Ovary (tissue), 7 donors: ENCODE measurements at regions not wholly inside any gene's neighbourhood (a gene's known extent, or its start where the extent isn't known, plus 50 kb on each side); places are given as distances from the start of the nearest gene placed in this dataset.

Source experiments
- DNase-seq, 5 donors: peaks; one replicate each; pipeline ENCODE4 v3.0.0-alpha.2; 2019 to 2020
- H3K27ac ChIP-seq, 2 donors: fragments of 200-600 bp; one replicate each; pipeline versions ENCODE4 v1.5.1 to v1.8.0; 2019 to 2022
- H3K27me3 ChIP-seq: fragments of 200-600 bp; one replicate; pipeline ENCODE4 v1.8.0; 2022
- H3K36me3 ChIP-seq: fragments of 200-600 bp; sonication (generic); one replicate; pipeline ENCODE4 v1.5.1; 2019
- H3K4me1 ChIP-seq: one replicate; pipeline ENCODE4 v1.8.1; 2013; ENCODE audit warnings: mild to moderate bottlenecking, moderate library complexity; ENCODE audit not compliant: insufficient read depth
- H3K4me3 ChIP-seq: fragments of 200-600 bp; sonication (generic); one replicate; pipeline ENCODE4 v1.5.1; 2017
- H3K9me3 ChIP-seq, 2 donors: fragments of 200-600 bp in 1 of 2; sonication (generic) in 1 of 2; one replicate each; pipeline versions ENCODE4 v1.5.1 to v1.8.1; 2013 to 2019; ENCODE audit warnings: mild to moderate bottlenecking in 1 of 2, moderate library complexity in 1 of 2
- CTCF ChIP-seq, 3 donors: fragments of 450-650 bp in 2 of 3; fragments of 200-600 bp in 1 of 3; IDR thresholded peaks; one replicate each; pipeline versions ENCODE4 v1.5.1 to v1.8.0; 2016 to 2022; ENCODE audit warnings: antibody characterized with exemption in 3 of 3, mild to moderate bottlenecking in 1 of 3
- EP300 ChIP-seq: sonication (generic); formaldehyde crosslinking; IDR thresholded peaks from one replicate; pipeline ENCODE4 v1.6.1; 2017; ENCODE audit warnings: antibody characterized with exemption
- POLR2A ChIP-seq: fragments of 450-650 bp; IDR thresholded peaks from one replicate; pipeline ENCODE4 v1.6.1; 2017; ENCODE audit warnings: antibody characterized with exemption, mild to moderate bottlenecking, moderate library complexity
- WGBS, 3 donors: extraction: QIAGEN DNeasy Blood & Tissue Kit in 1 of 3; methylation state at CpG; one replicate each; pipeline versions ENCODE4 v1.1.5 to v1.1.7; 2013 to 2017; 5-methylcytosine and 5-hydroxymethylcytosine counted together
- intact Hi-C, 4 donors: fragments of 100-400 bp; cut with DNase I; formaldehyde crosslinking; loops; one replicate each; pipeline versions ENCODE4 v1.11.0 to v1.15.1; 2022 to 2023
- donor health status: DM: no; HTN: no; CAD: no; lungs with moderate emphysema.
- donor health status: DM: no; HTN: no; CAD: no.
- donor health status: Bipolar disorder and iron deficiency.
- donor health status: DM: no; HTN: no; CAD: no.
- donor health status: DM: yes; HTN: yes; CAD: no.

GRCh38 chr1:201619513-201619912 lies 80.6 kb downstream of the NAV1 start:
- Histone ChIP-seq H3K4me1 (no peaks in the 10 kb centered on the region), H3K27ac (no peak overlapping the region), H3K36me3 (no peaks in the 10 kb centered on the region), H3K4me3 (no peak overlapping the region), H3K9me3 (no peaks in the 10 kb centered on the region), H3K27me3 (no peaks in the 10 kb centered on the region)
- no peak for TF ChIP-seq EP300
- TF ChIP-seq POLR2A = no peak
- no peak for TF ChIP-seq CTCF (IDR thresholded peaks at IDR 0.05)
- no peak for DNase-seq
- 98 to 100% (median 100%) methylated on average over 1 of the region's 1 CpG for WGBS, 3 donors
- intact Hi-C loops = no loop called here

GRCh38 chr1:201622353-201622752 lies 83.4 kb downstream of the NAV1 start:
- Histone ChIP-seq H3K36me3 (no peaks in the 10 kb centered on the region), H3K4me1 (no peaks in the 10 kb centered on the region), H3K4me3 (no peak overlapping the region), H3K27me3 (no peaks in the 10 kb centered on the region), H3K27ac (no peak overlapping the region), H3K9me3 (no peaks in the 10 kb centered on the region)
- intact Hi-C loops = no loop called here
- TF ChIP-seq EP300 (no peak), POLR2A (no peak), CTCF (IDR thresholded peaks at IDR 0.05) (no peak)
- WGBS, 3 donors = 72 to 82% (median 78%) methylated on average over 4 of the region's 4 CpGs
- no peak for DNase-seq

GRCh38 chr1:201622824-201623223 lies 83.9 kb downstream of the NAV1 start:
- H3K4me1 ChIP-seq = no peaks in the 10 kb centered on the region
- DNase-seq = peak in 2 of 5 donors; percentile 29 to 50
- WGBS, 3 donors = 38 to 50% (median 42%) methylated on average over 15 of the region's 15 CpGs
- H3K27me3 ChIP-seq = no peaks in the 10 kb centered on the region
- H3K9me3 ChIP-seq = no peaks in the 10 kb centered on the region
- intact Hi-C loops = no loop called here
- H3K27ac ChIP-seq = no peak overlapping the region
- H3K36me3 ChIP-seq = no peaks in the 10 kb centered on the region
- H3K4me3 ChIP-seq = no peak overlapping the region
- no peak for TF ChIP-seq EP300
- no peak for TF ChIP-seq CTCF (IDR thresholded peaks at IDR 0.05)
- no peak for TF ChIP-seq POLR2A

- no peaks in the 10 kb centered on the region for H3K9me3 ChIP-seq
- no peaks in the 10 kb centered on the region for H3K36me3 ChIP-seq
- H3K4me3 ChIP-seq = no peak overlapping the region
- WGBS, 3 donors = 69 to 75% (median 73%) methylated on average over 4 of the region's 4 CpGs
- no peaks in the 10 kb centered on the region for H3K4me1 ChIP-seq
- no peak for DNase-seq
- intact Hi-C loops = no loop called here
- no peaks in the 10 kb centered on the region for H3K27me3 ChIP-seq
- TF ChIP-seq CTCF (IDR thresholded peaks at IDR 0.05) (no peak), POLR2A (no peak), EP300 (no peak)
- no peak overlapping the region for H3K27ac ChIP-seq
Observed at GRCh38 chr1:201624741-201625225, 85.9 kb downstream of the NAV1 start.
